K562 (cell line): ENCODE measurements at regions not wholly inside any gene's neighbourhood (a gene's known extent, or its start where the extent isn't known, plus 50 kb on each side); places are given as distances from the start of the nearest gene placed in this dataset.

Experiments used
- ATAC-seq: fragments of 200-7000 bp; cut with Tn5 transposase; 3 replicates; pipeline ENCODE4 v1.9.1; 2020; ENCODE audit warnings: moderate library complexity
- BruUV-seq: library from RNA; stranded (reverse); fragments of 400-500 nt; replicated peaks from 2 replicates; lab custom pipeline; 2021; lab: Mats Ljungman, UMichigan
- CTCF ChIA-PET: fragments of 300-600 bp; formaldehyde crosslinking; extraction: SDS; loops from one replicate; lab custom pipeline; 2021; ENCODE audit warnings: low intra/inter-chr PET ratio; lab: Yijun Ruan, JAX
- POLR2A ChIA-PET: fragments of 300-600, 350-650 bp; sonication (Branson Sonifier 250); formaldehyde crosslinking; extraction: SDS; loops from one replicate; lab custom pipeline; 2021; ENCODE audit warnings: antibody characterized with exemption, inconsistent platforms; lab: Yijun Ruan, JAX
- DNase-seq, 4 experiments: peaks; one replicate each; pipeline versions ENCODE4 v3.0.0 to v3.0.0-alpha.2; 2011 to 2018; ENCODE audit warnings: low spot score in 3 of 4, mixed read lengths in 3 of 4; ENCODE audit errors: extremely low read depth in 1 of 4
- FAIRE-seq: peaks from 2 replicates; lab custom pipeline; 2011; peaks lifted over from hg19 to GRCh38; lab: Jason Lieb, UNC
- H2AFZ ChIP-seq: 2 replicates; pipeline ENCODE4 v1.6.0; 2011; ENCODE audit warnings: low read depth, low read length, control low read depth, inconsistent platforms
- H3K27ac ChIP-seq: fragments of 200-600 bp; 3 replicates; pipeline ENCODE4 v1.8.0; 2011; ENCODE audit warnings: low read depth, mild to moderate bottlenecking, control low read depth, inconsistent platforms, low read length, moderate library complexity, mixed read lengths; ENCODE audit errors: extremely low read depth
- H3K27me3 ChIP-seq, 2 experiments: fragments of 300-600 bp in 1 of 2; 2 replicates in 1 of 2; 3 replicates in 1 of 2; pipeline versions ENCODE4 v1.6.0 to v1.8.0; 2011; ENCODE audit warnings: inconsistent platforms in 2 of 2, low read length in 2 of 2, mild to moderate bottlenecking in 1 of 2, mixed read lengths in 1 of 2, moderate library complexity in 1 of 2; ENCODE audit not compliant: control insufficient read depth in 2 of 2, insufficient read depth in 2 of 2
- H3K36me3 ChIP-seq: fragments of 300-600 bp; 3 replicates; pipeline ENCODE4 v1.8.0; 2011; ENCODE audit warnings: mild to moderate bottlenecking, low read length, inconsistent platforms; ENCODE audit not compliant: control insufficient read depth, insufficient read depth
- H3K4me1 ChIP-seq, 2 experiments: fragments of 200-600 bp in 1 of 2; replicated peaks in 1 of 2; 2 replicates in 1 of 2; 3 replicates in 1 of 2; pipeline versions ENCODE4 v1.5.1 to v1.8.0; 2011; ENCODE audit warnings: inconsistent platforms in 2 of 2, low read length in 2 of 2, mild to moderate bottlenecking in 1 of 2, mixed read lengths in 1 of 2, moderate library complexity in 1 of 2; ENCODE audit not compliant: control insufficient read depth in 2 of 2, insufficient read depth in 2 of 2
- H3K4me2 ChIP-seq: 2 replicates; pipeline ENCODE4 v1.6.1; 2011; ENCODE audit warnings: low read length, control low read depth, inconsistent platforms, mixed read lengths; ENCODE audit not compliant: insufficient read depth
- H3K4me3 ChIP-seq: fragments of 200-600 bp; sonication (generic), shearing (Covaris generic); 2 replicates; pipeline ENCODE4 v1.5.1; 2016; ENCODE audit warnings: control low read depth, inconsistent platforms
- H3K79me2 ChIP-seq: fragments of 200-600 bp; 3 replicates; pipeline ENCODE4 v1.8.0; 2011; ENCODE audit warnings: low read length, inconsistent platforms; ENCODE audit not compliant: control insufficient read depth, insufficient read depth
- H3K9ac ChIP-seq, 2 experiments: 2 replicates each; pipeline versions ENCODE4 v1.6.0 to v1.6.1; 2011; ENCODE audit warnings: low read depth in 2 of 2, low read length in 2 of 2, control low read depth in 1 of 2, inconsistent platforms in 1 of 2, mild to moderate bottlenecking in 1 of 2, mixed read lengths in 1 of 2; ENCODE audit not compliant: insufficient read depth in 1 of 2
- H3K9me1 ChIP-seq: one replicate; pipeline ENCODE4 v1.6.0; 2011; ENCODE audit warnings: inconsistent platforms, mild to moderate bottlenecking, low read length, moderate library complexity; ENCODE audit not compliant: control insufficient read depth, insufficient read depth
- H3K9me3 ChIP-seq: replicated peaks from 2 replicates; pipeline ENCODE4 v1.5.1; 2011; ENCODE audit warnings: low read depth, low read length, inconsistent platforms; ENCODE audit not compliant: control insufficient read depth, insufficient read depth
- H4K20me1 ChIP-seq: replicated peaks from 2 replicates; pipeline ENCODE4 v1.6.1; 2011; ENCODE audit warnings: low read length, inconsistent platforms, mixed read lengths; ENCODE audit not compliant: control insufficient read depth, insufficient read depth
- BDP1 ChIP-seq: IDR thresholded peaks from 3 replicates; pipeline ENCODE4 v1.6.1; 2011; ENCODE audit not compliant: insufficient read length, insufficient read depth
- RHOXF2B ChIP-seq: fragments of 250-450 bp; sonication (Bioruptor Pico); conservative IDR thresholded peaks from 2 replicates; pipeline ENCODE4 v1.5.1; 2021
- SAFB2 ChIP-seq: fragments of 200-400 bp; formaldehyde crosslinking; IDR thresholded peaks from 2 replicates; pipeline ENCODE4 v1.6.1; 2018; ENCODE audit warnings: borderline replicate concordance, low read length, low read depth, moderate library complexity; ENCODE audit not compliant: severe bottlenecking
- TEAD1 ChIP-seq, 2 experiments: fragments of 450-650 bp in 1 of 2; sonication (generic) in 1 of 2; formaldehyde crosslinking; IDR thresholded peaks; 2 replicates each; pipeline versions ENCODE4 v1.4.0 to v1.8.0; 2020 to 2022; ENCODE audit warnings: mild to moderate bottlenecking in 2 of 2, missing genetic modification reagents in 1 of 2
- WGBS: fragments of 100-300 bp; shearing (Covaris generic); methylation state at CpG from one replicate; pipeline ENCODE4 v1.1.6; 2016; ENCODE audit warnings: low coverage, mixed read lengths; ENCODE audit not compliant: insufficient coverage; ENCODE audit errors: missing lambda C conversion rate; 5-methylcytosine and 5-hydroxymethylcytosine counted together
- in situ Hi-C: fragments of 300-500 bp; cut with MboI; formaldehyde crosslinking; loops from 4 replicates; pipeline ENCODE4 v1.15.0; 2018; ENCODE audit warnings: inconsistent platforms, mixed read lengths
- intact Hi-C: fragments of 100-400 bp; cut with micrococcal nuclease; formaldehyde crosslinking; loops from 2 replicates; pipeline ENCODE4 v1.14.2; 2022
- TF ChIP-seq, protein P1 (sequence below): sonication (generic); formaldehyde crosslinking; IDR thresholded peaks from 2 replicates; pipeline ENCODE4 v1.8.1; 2023; ENCODE audit warnings: mild to moderate bottlenecking, missing genetic modification reagents
- TF ChIP-seq, protein P2 (sequence below), 2 experiments: fragments of 450-650 bp; IDR thresholded peaks; 2 replicates each; pipeline ENCODE4 v1.6.1; 2016
- TF ChIP-seq, protein P3 (sequence below): fragments of 250-450 bp; sonication (Bioruptor Pico); IDR thresholded peaks from 2 replicates; pipeline ENCODE4 v1.5.1; 2021; ENCODE audit warnings: mild to moderate bottlenecking

DNA sequence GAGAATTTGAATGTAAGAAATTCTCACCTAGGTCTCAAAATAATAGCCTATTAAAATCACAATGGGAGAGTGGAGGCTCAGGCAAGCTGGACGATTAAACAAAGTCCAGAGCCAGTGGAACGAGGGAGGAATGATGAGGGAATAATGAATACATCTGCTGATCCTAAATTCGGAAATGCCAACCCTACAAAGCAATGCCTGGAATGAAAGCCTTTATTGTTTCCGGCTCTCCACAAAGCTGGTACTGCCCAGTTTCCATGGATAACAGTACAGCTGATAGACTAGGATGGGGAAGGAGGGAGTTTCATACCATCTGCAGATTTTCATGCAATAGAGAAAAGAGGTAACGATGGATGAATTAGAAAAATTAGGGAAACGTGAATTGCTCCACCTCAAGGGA, 356.1 kb downstream of the CBLN4 start:
- Histone ChIP-seq H3K4me1 (no peaks in the 10 kb centered on the region), H3K79me2 (no peaks in the 10 kb centered on the region), H4K20me1 (no peaks in the 10 kb centered on the region), H3K27me3 (no peaks in the 10 kb centered on the region), H3K9me3 (no peaks in the 10 kb centered on the region)
- no peak for ATAC-seq
- intact Hi-C loops = no loop called here
- TF ChIP-seq BDP1 = no peak
- no peak for TF ChIP-seq SAFB2
- no peak for TF ChIP-seq RHOXF2B
- TF ChIP-seq, protein P1, sequence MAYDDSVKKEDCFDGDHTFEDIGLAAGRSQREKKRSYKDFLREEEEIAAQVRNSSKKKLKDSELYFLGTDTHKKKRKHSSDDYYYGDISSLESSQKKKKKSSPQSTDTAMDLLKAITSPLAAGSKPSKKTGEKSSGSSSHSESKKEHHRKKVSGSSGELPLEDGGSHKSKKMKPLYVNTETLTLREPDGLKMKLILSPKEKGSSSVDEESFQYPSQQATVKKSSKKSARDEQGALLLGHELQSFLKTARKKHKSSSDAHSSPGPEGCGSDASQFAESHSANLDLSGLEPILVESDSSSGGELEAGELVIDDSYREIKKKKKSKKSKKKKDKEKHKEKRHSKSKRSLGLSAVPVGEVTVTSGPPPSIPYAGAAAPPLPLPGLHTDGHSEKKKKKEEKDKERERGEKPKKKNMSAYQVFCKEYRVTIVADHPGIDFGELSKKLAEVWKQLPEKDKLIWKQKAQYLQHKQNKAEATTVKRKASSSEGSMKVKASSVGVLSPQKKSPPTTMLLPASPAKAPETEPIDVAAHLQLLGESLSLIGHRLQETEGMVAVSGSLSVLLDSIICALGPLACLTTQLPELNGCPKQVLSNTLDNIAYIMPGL (CRISPR knock-in tag) = no peak
- TF ChIP-seq, protein P2, sequence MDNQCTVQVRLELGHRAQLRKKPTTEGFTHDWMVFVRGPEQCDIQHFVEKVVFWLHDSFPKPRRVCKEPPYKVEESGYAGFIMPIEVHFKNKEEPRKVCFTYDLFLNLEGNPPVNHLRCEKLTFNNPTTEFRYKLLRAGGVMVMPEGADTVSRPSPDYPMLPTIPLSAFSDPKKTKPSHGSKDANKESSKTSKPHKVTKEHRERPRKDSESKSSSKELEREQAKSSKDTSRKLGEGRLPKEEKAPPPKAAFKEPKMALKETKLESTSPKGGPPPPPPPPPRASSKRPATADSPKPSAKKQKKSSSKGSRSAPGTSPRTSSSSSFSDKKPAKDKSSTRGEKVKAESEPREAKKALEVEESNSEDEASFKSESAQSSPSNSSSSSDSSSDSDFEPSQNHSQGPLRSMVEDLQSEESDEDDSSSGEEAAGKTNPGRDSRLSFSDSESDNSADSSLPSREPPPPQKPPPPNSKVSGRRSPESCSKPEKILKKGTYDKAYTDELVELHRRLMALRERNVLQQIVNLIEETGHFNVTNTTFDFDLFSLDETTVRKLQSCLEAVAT (IDR thresholded peaks at IDR 0.05) = no peak
- no peak for TF ChIP-seq TEAD1 (CRISPR knock-in tag; IDR thresholded peaks at IDR 0.05)
- TF ChIP-seq, protein P3, sequence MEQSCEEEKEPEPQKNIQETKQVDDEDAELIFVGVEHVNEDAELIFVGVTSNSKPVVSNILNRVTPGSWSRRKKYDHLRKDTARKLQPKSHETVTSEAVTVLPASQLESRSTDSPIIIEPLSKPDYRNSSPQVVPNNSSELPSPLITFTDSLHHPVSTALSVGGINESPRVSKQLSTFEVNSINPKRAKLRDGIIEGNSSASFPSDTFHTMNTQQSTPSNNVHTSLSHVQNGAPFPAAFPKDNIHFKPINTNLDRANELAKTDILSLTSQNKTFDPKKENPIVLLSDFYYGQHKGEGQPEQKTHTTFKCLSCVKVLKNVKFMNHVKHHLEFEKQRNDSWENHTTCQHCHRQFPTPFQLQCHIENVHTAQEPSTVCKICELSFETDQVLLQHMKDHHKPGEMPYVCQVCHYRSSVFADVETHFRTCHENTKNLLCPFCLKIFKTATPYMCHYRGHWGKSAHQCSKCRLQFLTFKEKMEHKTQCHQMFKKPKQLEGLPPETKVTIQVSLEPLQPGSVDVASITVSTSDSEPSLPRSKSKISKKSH = no peak
- TF ChIP-seq, all 486 proteins: peak for 0
- POLR2A ChIA-PET = no interaction called here
- Histone ChIP-seq H3K9me1 (no peaks in the 10 kb centered on the region), H3K4me2 (no peak overlapping the region), H2AFZ (no peak overlapping the region), H3K36me3 (no peaks in the 10 kb centered on the region), H3K27ac (no peak overlapping the region), H3K4me3 (no peak overlapping the region), H3K9ac (no peak overlapping the region)
- FAIRE-seq (no peak), DNase-seq (no peak)
- in situ Hi-C loops = no loop called here
- 1% methylated on average over 5 of the region's 6 CpGs for WGBS
- no TSS peak for BruUV-seq
- CTCF ChIA-PET = no interaction called here
